DND-41 (cell line): ENCODE measurements at regions not wholly inside any gene's neighbourhood (a gene's known extent, or its start where the extent isn't known, plus 50 kb on each side); places are given as distances from the start of the nearest gene placed in this dataset.
"Not testable (repeated sequence)": the region's sequence is repeated elsewhere in the genome, so short reads cannot be mapped to it uniquely, and the experiment has no call there.

Experiments
- EZH2 ChIP-seq: IDR thresholded peaks from 3 replicates; pipeline ENCODE4 v1.6.1; 2012; ENCODE audit warnings: borderline replicate concordance, low read depth, mild to moderate bottlenecking, moderate library complexity, low read length, inconsistent platforms; ENCODE audit not compliant: severe bottlenecking
- TF ChIP-seq, protein P1 (sequence below): IDR thresholded peaks from 2 replicates; pipeline ENCODE4 v1.5.1; 2012; ENCODE audit warnings: borderline replicate concordance, low read length, moderate library complexity, mild to moderate bottlenecking; ENCODE audit not compliant: poor library complexity, severe bottlenecking; ENCODE audit errors: extremely low read depth

DNA sequence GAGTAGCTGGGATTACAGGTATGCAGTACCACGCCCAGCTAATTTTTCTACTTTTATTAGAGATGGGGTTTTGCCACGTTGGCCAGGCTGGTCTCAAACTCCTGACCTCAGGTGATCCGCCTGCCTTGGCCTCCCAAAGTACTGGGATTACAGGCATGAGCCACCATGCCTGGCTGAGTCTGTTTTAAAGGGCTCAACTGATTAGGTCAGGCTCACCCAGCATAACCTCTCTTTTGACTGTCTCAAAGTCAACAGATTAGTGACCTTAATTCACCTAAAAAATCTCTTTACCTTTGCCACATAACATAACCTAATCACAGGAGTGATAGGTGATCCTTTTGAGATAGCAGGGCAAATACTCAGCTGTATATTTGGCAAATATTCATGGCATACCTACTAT is 147.9 kb upstream of the EYA4 start:
- TF ChIP-seq, protein P1, sequence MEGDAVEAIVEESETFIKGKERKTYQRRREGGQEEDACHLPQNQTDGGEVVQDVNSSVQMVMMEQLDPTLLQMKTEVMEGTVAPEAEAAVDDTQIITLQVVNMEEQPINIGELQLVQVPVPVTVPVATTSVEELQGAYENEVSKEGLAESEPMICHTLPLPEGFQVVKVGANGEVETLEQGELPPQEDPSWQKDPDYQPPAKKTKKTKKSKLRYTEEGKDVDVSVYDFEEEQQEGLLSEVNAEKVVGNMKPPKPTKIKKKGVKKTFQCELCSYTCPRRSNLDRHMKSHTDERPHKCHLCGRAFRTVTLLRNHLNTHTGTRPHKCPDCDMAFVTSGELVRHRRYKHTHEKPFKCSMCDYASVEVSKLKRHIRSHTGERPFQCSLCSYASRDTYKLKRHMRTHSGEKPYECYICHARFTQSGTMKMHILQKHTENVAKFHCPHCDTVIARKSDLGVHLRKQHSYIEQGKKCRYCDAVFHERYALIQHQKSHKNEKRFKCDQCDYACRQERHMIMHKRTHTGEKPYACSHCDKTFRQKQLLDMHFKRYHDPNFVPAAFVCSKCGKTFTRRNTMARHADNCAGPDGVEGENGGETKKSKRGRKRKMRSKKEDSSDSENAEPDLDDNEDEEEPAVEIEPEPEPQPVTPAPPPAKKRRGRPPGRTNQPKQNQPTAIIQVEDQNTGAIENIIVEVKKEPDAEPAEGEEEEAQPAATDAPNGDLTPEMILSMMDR, result not testable (repeated sequence)
- not testable (repeated sequence) for TF ChIP-seq EZH2
